H1 (cell line): ENCODE measurements at regions not wholly inside any gene's neighbourhood (a gene's known extent, or its start where the extent isn't known, plus 50 kb on each side); places are given as distances from the start of the nearest gene placed in this dataset.

Experiments used
- CTCF ChIA-PET: fragments of 300-600 bp; sonication (Branson Sonifier 250); formaldehyde crosslinking; loops from one replicate; lab custom pipeline; 2021; ENCODE audit not compliant: partially characterized antibody; lab: Charles Lee
- POLR2A ChIA-PET: fragments of 300-600 bp; sonication (Branson Sonifier 250); formaldehyde crosslinking; loops from one replicate; lab custom pipeline; 2021; ENCODE audit warnings: inconsistent platforms; ENCODE audit not compliant: partially characterized antibody; lab: Charles Lee
- DNase-seq, 2 experiments: peaks; one replicate each; pipeline versions ENCODE4 v3.0.0 to v3.0.0-alpha.2; 2010 to 2022; ENCODE audit warnings: low spot score in 2 of 2, low read depth in 1 of 2, mixed read lengths in 1 of 2
- FAIRE-seq: peaks from 2 replicates; lab custom pipeline; 2011; peaks lifted over from hg19 to GRCh38; lab: Jason Lieb, UNC
- H2AFZ ChIP-seq: 2 replicates; pipeline ENCODE4 v1.8.1; 2012; ENCODE audit warnings: low read length, inconsistent platforms
- H2AK5ac ChIP-seq: 2 replicates; pipeline ENCODE4 v1.6.1; 2013; ENCODE audit warnings: low read depth, low read length
- H2BK120ac ChIP-seq: replicated peaks from 2 replicates; pipeline ENCODE3; 2013; ENCODE audit warnings: low read depth, low read length, inconsistent platforms
- H2BK12ac ChIP-seq: 2 replicates; pipeline ENCODE4 v1.6.1; 2013; ENCODE audit warnings: low read depth, low read length
- H2BK15ac ChIP-seq: 2 replicates; pipeline ENCODE4 v1.6.1; 2013; ENCODE audit warnings: low read length
- H2BK20ac ChIP-seq: 2 replicates; pipeline ENCODE4 v1.6.1; 2013; ENCODE audit warnings: low read length
- H2BK5ac ChIP-seq: 2 replicates; pipeline ENCODE4 v1.6.1; 2013; ENCODE audit warnings: low read depth, low read length
- H3K14ac ChIP-seq: 2 replicates; pipeline ENCODE4 v1.6.1; 2013; ENCODE audit warnings: inconsistent platforms; ENCODE audit not compliant: insufficient read length
- H3K18ac ChIP-seq: 2 replicates; pipeline ENCODE4 v1.6.1; 2013; ENCODE audit warnings: low read length; ENCODE audit errors: extremely low read depth
- H3K23ac ChIP-seq: 2 replicates; pipeline ENCODE4 v1.6.1; 2013; ENCODE audit warnings: inconsistent platforms; ENCODE audit not compliant: insufficient read length
- H3K23me2 ChIP-seq: 2 replicates; pipeline ENCODE4 v1.6.1; 2013; ENCODE audit warnings: low read depth, low read length
- H3K27ac ChIP-seq: 2 replicates; pipeline ENCODE4 v1.6.1; 2011; ENCODE audit warnings: low read depth, low read length, inconsistent platforms
- H3K27me3 ChIP-seq, 4 experiments: replicated peaks in 1 of 4; 1 replicate in 1 of 4; 2 replicates in 3 of 4; pipeline versions ENCODE4 v1.6.1 to v1.8.1; 2011 to 2013; ENCODE audit warnings: low read length in 3 of 4, mild to moderate bottlenecking in 3 of 4, inconsistent platforms in 2 of 4, mixed read lengths in 2 of 4, moderate library complexity in 1 of 4; ENCODE audit not compliant: control insufficient read depth in 3 of 4, insufficient read depth in 3 of 4; ENCODE audit errors: extremely low read depth in 1 of 4
- H3K36me3 ChIP-seq, 4 experiments: 2 replicates each; pipeline versions ENCODE4 v1.6.1 to v1.8.1; 2011 to 2013; ENCODE audit warnings: mild to moderate bottlenecking in 4 of 4, low read length in 3 of 4, moderate library complexity in 2 of 4, control low read depth in 1 of 4, inconsistent platforms in 1 of 4; ENCODE audit not compliant: insufficient read depth in 4 of 4, control insufficient read depth in 2 of 4
- H3K4ac ChIP-seq: replicated peaks from 2 replicates; pipeline ENCODE3; 2013; ENCODE audit warnings: low read length, low read depth, mixed read lengths, inconsistent platforms; ENCODE audit not compliant: insufficient read length
- H3K4me1 ChIP-seq, 4 experiments: replicated peaks in 1 of 4; 1 replicate in 1 of 4; 2 replicates in 3 of 4; pipeline versions ENCODE4 v1.6.1 to v1.8.1; 2011 to 2013; ENCODE audit warnings: low read length in 3 of 4, inconsistent platforms in 2 of 4, mixed read lengths in 1 of 4; ENCODE audit not compliant: insufficient read depth in 4 of 4, control insufficient read depth in 3 of 4
- H3K4me2 ChIP-seq, 2 experiments: 2 replicates each; pipeline versions ENCODE4 v1.6.1 to v1.8.1; 2011 to 2013; ENCODE audit warnings: low read depth in 2 of 2, low read length in 2 of 2, control low read depth in 1 of 2, inconsistent platforms in 1 of 2, mild to moderate bottlenecking in 1 of 2; ENCODE audit not compliant: insufficient read depth in 1 of 2
- H3K4me3 ChIP-seq, 4 experiments: fragments of 200-600, 300-600 bp in 1 of 4; sonication (generic), shearing (Covaris generic), sonication (Bioruptor Twin) in 1 of 4; 2 replicates each; pipeline versions ENCODE4 v1.5.1 to v1.8.1; 2011 to 2016; ENCODE audit warnings: low read length in 4 of 4, low read depth in 3 of 4, control low read depth in 2 of 4, inconsistent platforms in 2 of 4, mild to moderate bottlenecking in 2 of 4, mixed read lengths in 1 of 4, moderate library complexity in 1 of 4; ENCODE audit not compliant: insufficient read depth in 2 of 4; ENCODE audit errors: extremely low read depth in 1 of 4
- H3K56ac ChIP-seq: replicated peaks from 2 replicates; pipeline ENCODE3; 2013; ENCODE audit warnings: low read depth, mild to moderate bottlenecking, mixed read lengths, low read length, inconsistent platforms; ENCODE audit not compliant: insufficient read length
- H3K79me1 ChIP-seq: 2 replicates; pipeline ENCODE4 v1.6.1; 2013; ENCODE audit warnings: low read depth, low read length, control low read depth
- H3K79me2 ChIP-seq, 2 experiments: 2 replicates each; pipeline versions ENCODE4 v1.6.1 to v1.8.1; 2012 to 2013; ENCODE audit warnings: low read length in 2 of 2, mild to moderate bottlenecking in 2 of 2, inconsistent platforms in 1 of 2; ENCODE audit not compliant: insufficient read depth in 2 of 2, control insufficient read depth in 1 of 2
- H3K9ac ChIP-seq, 4 experiments: replicated peaks in 1 of 4; 1 replicate in 1 of 4; 2 replicates in 3 of 4; pipeline versions ENCODE4 v1.6.1 to v1.8.1; 2011 to 2013; ENCODE audit warnings: low read depth in 3 of 4, low read length in 3 of 4, control low read depth in 2 of 4, mild to moderate bottlenecking in 2 of 4, moderate library complexity in 2 of 4, inconsistent platforms in 1 of 4; ENCODE audit errors: extremely low read depth in 1 of 4
- H3K9me3 ChIP-seq, 2 experiments: 2 replicates each; pipeline versions ENCODE4 v1.6.1 to v1.8.1; 2012 to 2013; ENCODE audit warnings: mild to moderate bottlenecking in 2 of 2, moderate library complexity in 2 of 2, control low read depth in 1 of 2, inconsistent platforms in 1 of 2, low read depth in 1 of 2, low read length in 1 of 2, mixed read lengths in 1 of 2; ENCODE audit not compliant: insufficient read depth in 2 of 2
- H4K20me1 ChIP-seq, 2 experiments: replicated peaks in 1 of 2; 2 replicates each; pipeline versions ENCODE3 to v1.8.1; 2011 to 2013; ENCODE audit warnings: inconsistent platforms in 2 of 2, low read length in 2 of 2, mild to moderate bottlenecking in 1 of 2; ENCODE audit not compliant: insufficient read depth in 2 of 2, control insufficient read depth in 1 of 2
- H4K5ac ChIP-seq: 2 replicates; pipeline ENCODE4 v1.6.1; 2013; ENCODE audit warnings: low read length, low read depth, mixed read lengths, inconsistent platforms; ENCODE audit not compliant: insufficient read length
- H4K8ac ChIP-seq: 2 replicates; pipeline ENCODE4 v1.8.0; 2013; ENCODE audit warnings: mild to moderate bottlenecking, moderate library complexity, low read length, inconsistent platforms; ENCODE audit not compliant: insufficient read depth; ENCODE audit errors: extremely low read depth
- H4K91ac ChIP-seq: replicated peaks from 2 replicates; pipeline ENCODE3; 2013; ENCODE audit warnings: low read length, mixed read lengths, inconsistent platforms; ENCODE audit not compliant: insufficient read length
- BRCA1 ChIP-seq: IDR thresholded peaks from 2 replicates; pipeline ENCODE4 v1.6.1; 2012; ENCODE audit warnings: low read depth, low read length, improper control_type of control experiment
- CTCF ChIP-seq, 3 experiments: IDR thresholded peaks; 1 replicate in 2 of 3; 2 replicates in 1 of 3; pipeline versions ENCODE4 v1.5.1 to v1.6.1; 2011; ENCODE audit warnings: low read length in 3 of 3, mild to moderate bottlenecking in 3 of 3, inconsistent platforms in 2 of 3, low read depth in 1 of 3, moderate library complexity in 1 of 3; ENCODE audit not compliant: insufficient read depth in 1 of 3; ENCODE audit errors: control extremely low read depth in 1 of 3
- KDM5A ChIP-seq: fragments of 200-600 bp; IDR thresholded peaks from 2 replicates; pipeline ENCODE4 v1.7.1; 2012; ENCODE audit warnings: mild to moderate bottlenecking, low read length, inconsistent platforms, mixed read lengths
- SUZ12 ChIP-seq: fragments of 200-600 bp; sonication (generic); IDR thresholded peaks from 2 replicates; pipeline ENCODE4 v1.6.1; 2012; ENCODE audit warnings: mild to moderate bottlenecking, inconsistent platforms, low read length, moderate library complexity, mixed read lengths
- WGBS, 2 experiments: shearing (Covaris generic) in 1 of 2; methylation state at CpG; one replicate each; pipeline versions ENCODE4 v1.1.6 to v1.1.7; 2013 to 2015; ENCODE audit warnings: low lambda C conversion rate in 2 of 2, mixed read lengths in 2 of 2, inconsistent platforms in 1 of 2, low coverage in 1 of 2, missing lambda C conversion rate in 1 of 2; ENCODE audit not compliant: insufficient replicate concordance in 2 of 2, insufficient coverage in 1 of 2, insufficient read length in 1 of 2; ENCODE audit errors: extremely low coverage in 1 of 2, missing lambda C conversion rate in 1 of 2; 5-methylcytosine and 5-hydroxymethylcytosine counted together

- Histone ChIP-seq H3K79me2 (no peaks in the 10 kb centered on the region), H2BK120ac (no peak overlapping the region), H3K79me1 (no peaks in the 10 kb centered on the region), H2AFZ (no peak overlapping the region), H3K18ac (no peak overlapping the region), H4K20me1 (no peaks in the 10 kb centered on the region), H3K4me2 (no peak overlapping the region), H3K56ac (no peak overlapping the region), H3K23me2 (no peaks in the 10 kb centered on the region), H3K4me3 (no peak overlapping the region), H3K9ac (no peak overlapping the region), H2BK20ac (no peak overlapping the region), H3K4ac (no peak overlapping the region), H3K23ac (no peak overlapping the region), H3K27me3 (no peaks in the 10 kb centered on the region), H2BK5ac (no peak overlapping the region), H2BK15ac (no peak overlapping the region), H3K36me3 (no peaks in the 10 kb centered on the region), H3K9me3 (no peaks in the 10 kb centered on the region), H3K4me1 (no peaks in the 10 kb centered on the region), H4K91ac (no peak overlapping the region), H4K5ac (no peak overlapping the region), H3K14ac (no peak overlapping the region), H2AK5ac (no peak overlapping the region), H3K27ac (no peak overlapping the region), H2BK12ac (no peak overlapping the region), H4K8ac (no peak overlapping the region)
- ChIA-PET CTCF (interaction anchor here (1.2 kb wide), 1 partner anchor 14 kb away, joined by 3 read pairs; no protein-coding TSS in a partner anchor), POLR2A (no interaction called here)
- DNase-seq, result no peak
- 93% methylated on average over 3 of the region's 3 CpGs; no CpG with 5 or more reads in 1 of the 2 experiments for WGBS, 2 experiments
- FAIRE-seq, result no peak
- TF ChIP-seq BRCA1, result no peak
- no peak for TF ChIP-seq KDM5A
- no peak for TF ChIP-seq CTCF (IDR thresholded peaks at IDR 0.05; ENCODE audit: control extremely low read depth in 1 of 3, insufficient read depth in 1 of 3, low read depth in 1 of 3, low read length in 3 of 3)
- TF ChIP-seq SUZ12, result no peak
Observed at GRCh38 chr4:178026999-178027398, 584.8 kb upstream of the AGA start.
